ENCODE measurements at regions not wholly inside any gene's neighbourhood (a gene's known extent, or its start where the extent isn't known, plus 50 kb on each side); places are given as distances from the start of the nearest gene placed in this dataset.

DNA sequence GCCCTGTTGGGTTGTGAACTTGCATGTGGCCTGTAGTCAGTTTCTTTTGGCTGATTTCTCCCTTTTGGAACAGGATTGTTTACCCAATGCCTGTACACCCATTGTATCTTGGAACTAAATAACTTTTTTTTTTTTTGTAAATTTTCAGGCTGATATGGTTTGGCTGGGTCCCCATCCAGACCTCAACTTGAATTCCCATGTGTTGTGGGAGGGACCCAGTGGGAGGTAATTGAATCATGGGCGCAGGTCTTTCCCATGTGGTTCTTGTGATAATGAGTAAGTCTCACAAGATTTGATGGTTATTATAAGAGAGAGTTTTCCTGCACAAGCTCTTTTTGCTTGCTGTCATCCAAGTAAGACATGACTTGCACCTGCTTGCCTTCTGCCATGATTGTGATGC lies 253.8 kb upstream of the GBE1 start:
- CTCF ChIA-PET: no interaction called here
- POLR2A ChIA-PET: no interaction called here
- TF ChIP-seq, protein P1, sequence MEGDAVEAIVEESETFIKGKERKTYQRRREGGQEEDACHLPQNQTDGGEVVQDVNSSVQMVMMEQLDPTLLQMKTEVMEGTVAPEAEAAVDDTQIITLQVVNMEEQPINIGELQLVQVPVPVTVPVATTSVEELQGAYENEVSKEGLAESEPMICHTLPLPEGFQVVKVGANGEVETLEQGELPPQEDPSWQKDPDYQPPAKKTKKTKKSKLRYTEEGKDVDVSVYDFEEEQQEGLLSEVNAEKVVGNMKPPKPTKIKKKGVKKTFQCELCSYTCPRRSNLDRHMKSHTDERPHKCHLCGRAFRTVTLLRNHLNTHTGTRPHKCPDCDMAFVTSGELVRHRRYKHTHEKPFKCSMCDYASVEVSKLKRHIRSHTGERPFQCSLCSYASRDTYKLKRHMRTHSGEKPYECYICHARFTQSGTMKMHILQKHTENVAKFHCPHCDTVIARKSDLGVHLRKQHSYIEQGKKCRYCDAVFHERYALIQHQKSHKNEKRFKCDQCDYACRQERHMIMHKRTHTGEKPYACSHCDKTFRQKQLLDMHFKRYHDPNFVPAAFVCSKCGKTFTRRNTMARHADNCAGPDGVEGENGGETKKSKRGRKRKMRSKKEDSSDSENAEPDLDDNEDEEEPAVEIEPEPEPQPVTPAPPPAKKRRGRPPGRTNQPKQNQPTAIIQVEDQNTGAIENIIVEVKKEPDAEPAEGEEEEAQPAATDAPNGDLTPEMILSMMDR (IDR thresholded peaks at IDR 0.05; ENCODE audit: insufficient read depth, low read depth, low read length): no peak
- no peak for DNase-seq (ENCODE audit: low read depth)
- H3K27me3 ChIP-seq (ENCODE audit: control insufficient read depth, insufficient read depth, low read length): no peaks in the 10 kb centered on the region
- H3K36me3 ChIP-seq (ENCODE audit: control insufficient read depth, insufficient read depth, low read length): no peaks in the 10 kb centered on the region
- no peak overlapping the region for H3K4me3 ChIP-seq (ENCODE audit: low read depth, low read length)

DNA sequence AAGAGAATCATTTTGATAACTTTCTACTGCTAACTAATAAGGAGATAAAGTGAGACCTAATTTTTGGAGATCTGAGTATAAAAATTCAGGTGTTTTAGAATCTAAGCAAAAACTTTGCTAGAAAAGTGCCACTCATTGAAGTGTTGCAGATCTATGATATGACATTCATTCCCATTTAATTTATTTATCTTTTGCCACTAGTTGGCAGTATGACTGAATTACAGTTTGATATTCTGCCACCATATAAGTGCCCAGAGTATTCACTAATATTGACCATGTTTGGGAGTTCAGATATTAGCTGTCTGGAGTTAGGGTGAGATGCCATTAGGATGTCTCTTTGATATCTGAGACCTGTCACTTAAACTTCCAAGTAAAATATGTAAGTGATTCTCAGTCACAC lies 251.3 kb upstream of the GBE1 start:
- DNase-seq (ENCODE audit: low read depth): no peak
- Histone ChIP-seq H3K4me3 (ENCODE audit: low read depth, low read length) (no peak overlapping the region), H3K36me3 (ENCODE audit: control insufficient read depth, insufficient read depth, low read length) (no peaks in the 10 kb centered on the region), H3K27me3 (ENCODE audit: control insufficient read depth, insufficient read depth, low read length) (no peaks in the 10 kb centered on the region)
- CTCF ChIA-PET: no interaction called here
- TF ChIP-seq, protein P1 (IDR thresholded peaks at IDR 0.05; ENCODE audit: insufficient read depth, low read depth, low read length): no peak
- POLR2A ChIA-PET: no interaction called here

DNA sequence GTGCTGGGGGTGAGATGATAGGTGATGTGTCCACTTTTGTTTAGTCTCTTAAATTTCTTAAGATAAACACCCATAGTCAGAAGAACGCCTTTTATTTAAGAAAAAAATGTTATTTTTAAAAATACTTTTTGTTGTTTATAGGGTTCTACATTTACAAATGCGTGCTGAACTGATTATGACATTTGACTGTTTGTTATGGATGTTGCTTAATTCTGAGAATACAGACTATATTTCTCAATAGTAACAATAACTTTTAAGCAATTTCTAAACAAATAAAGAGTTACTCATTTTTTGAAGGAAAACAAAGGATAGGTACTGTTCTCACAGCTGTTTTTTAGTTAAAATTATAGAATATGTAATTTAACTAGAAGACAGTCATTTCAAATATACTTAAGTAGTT lies 249.9 kb upstream of the GBE1 start:
- DNase-seq (ENCODE audit: low read depth): no peak
- CTCF ChIA-PET: no interaction called here

DNA sequence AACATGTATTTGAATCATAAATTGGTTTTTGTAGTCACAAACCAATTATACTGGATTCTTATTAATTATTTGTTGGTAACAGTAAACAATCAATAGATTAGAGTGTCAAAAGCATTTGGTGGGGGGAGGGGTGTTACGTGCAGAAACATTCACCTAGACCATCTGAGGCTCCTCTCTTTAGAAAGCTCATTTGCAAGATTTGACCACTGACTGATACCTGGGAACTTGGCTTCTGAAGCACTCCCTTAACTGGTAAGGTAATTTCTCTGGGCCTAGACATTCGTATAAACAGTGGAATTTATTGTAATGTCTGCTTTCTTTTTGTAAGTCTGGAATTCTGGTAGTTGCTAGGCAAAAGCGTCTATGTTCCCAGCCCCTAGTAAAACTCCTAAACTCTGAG lies 243.8 kb upstream of the GBE1 start:
- no peaks in the 10 kb centered on the region for H3K27me3 ChIP-seq (ENCODE audit: control insufficient read depth, insufficient read depth, low read length)
- CTCF ChIA-PET: interaction anchor here (0.6 kb wide), 1 partner anchor 610 kb away, joined by 3 read pairs; no protein-coding TSS in a partner anchor

More for the DNA sequence above, 249.9 kb upstream of the GBE1 start:
- H3K36me3 ChIP-seq (ENCODE audit: control insufficient read depth, insufficient read depth, low read length): no peaks in the 10 kb centered on the region
- POLR2A ChIA-PET: no interaction called here
- H3K4me3 ChIP-seq (ENCODE audit: low read depth, low read length): no peak overlapping the region
- H3K27me3 ChIP-seq (ENCODE audit: control insufficient read depth, insufficient read depth, low read length): no peaks in the 10 kb centered on the region
- TF ChIP-seq, protein P1 (IDR thresholded peaks at IDR 0.05; ENCODE audit: insufficient read depth, low read depth, low read length): no peak

DNA sequence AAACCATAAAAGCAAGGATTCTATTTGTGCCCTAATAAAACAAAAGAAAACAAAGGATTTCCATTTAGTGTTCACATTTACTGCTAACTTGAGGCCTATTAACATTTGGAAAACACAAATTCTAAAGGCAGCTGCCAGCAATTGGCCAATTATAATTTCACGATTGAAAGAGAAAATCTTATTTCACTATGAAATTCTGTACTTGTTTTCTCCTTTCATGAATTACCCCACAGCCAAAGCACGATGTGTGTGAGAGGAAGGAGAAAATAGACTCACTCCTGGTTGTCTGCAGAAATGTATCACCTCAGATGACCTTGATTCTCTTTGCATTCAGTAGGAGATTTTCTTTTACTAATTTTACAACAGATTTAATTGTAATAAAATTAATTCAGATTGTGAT lies 242.8 kb upstream of the GBE1 start:
- no peaks in the 10 kb centered on the region for H3K36me3 ChIP-seq (ENCODE audit: control insufficient read depth, insufficient read depth, low read length)
- CTCF ChIA-PET: no interaction called here
- H3K27me3 ChIP-seq (ENCODE audit: control insufficient read depth, insufficient read depth, low read length): no peaks in the 10 kb centered on the region
- POLR2A ChIA-PET: no interaction called here
- H3K4me3 ChIP-seq (ENCODE audit: low read depth, low read length): no peak overlapping the region
- DNase-seq (ENCODE audit: low read depth): no peak
- TF ChIP-seq, protein P1 (IDR thresholded peaks at IDR 0.05; ENCODE audit: insufficient read depth, low read depth, low read length): no peak

More for the DNA sequence above, 243.8 kb upstream of the GBE1 start:
- Histone ChIP-seq H3K4me3 (ENCODE audit: low read depth, low read length) (no peak overlapping the region), H3K36me3 (ENCODE audit: control insufficient read depth, insufficient read depth, low read length) (no peaks in the 10 kb centered on the region)
- POLR2A ChIA-PET: no interaction called here
- TF ChIP-seq, protein P1 (IDR thresholded peaks at IDR 0.05; ENCODE audit: insufficient read depth, low read depth, low read length): no peak
- no peak for DNase-seq (ENCODE audit: low read depth)
